SJCRH30 (cell line): ENCODE measurements at regions not wholly inside any gene's neighbourhood (a gene's known extent, or its start where the extent isn't known, plus 50 kb on each side); places are given as distances from the start of the nearest gene placed in this dataset.

Source experiments
- DNase-seq, 2 experiments: peaks; one replicate each; pipeline ENCODE4 v3.0.0-alpha.2; 2015 to 2020
- H3K27ac ChIP-seq: fragments of 250-450 bp; sonication (Bioruptor Pico); 2 replicates; pipeline ENCODE4 v1.5.1; 2020; ENCODE audit warnings: mild to moderate bottlenecking, moderate library complexity
- H3K27me3 ChIP-seq: fragments of 250-450 bp; sonication (Bioruptor Pico); 2 replicates; pipeline ENCODE4 v1.5.1; 2020; ENCODE audit warnings: mild to moderate bottlenecking, moderate library complexity
- H3K36me3 ChIP-seq: fragments of 250-450 bp; sonication (Bioruptor Pico); 2 replicates; pipeline ENCODE4 v1.5.1; 2020; ENCODE audit warnings: mild to moderate bottlenecking, moderate library complexity
- H3K4me1 ChIP-seq: fragments of 250-450 bp; sonication (Bioruptor Pico); 2 replicates; pipeline ENCODE4 v1.5.1; 2020; ENCODE audit warnings: mild to moderate bottlenecking, moderate library complexity
- H3K4me3 ChIP-seq: fragments of 250-450 bp; sonication (Bioruptor Pico); 2 replicates; pipeline ENCODE4 v1.5.1; 2020; ENCODE audit warnings: mild to moderate bottlenecking, moderate library complexity
- H3K9me3 ChIP-seq: fragments of 250-450 bp; sonication (Bioruptor Pico); replicated peaks from 2 replicates; pipeline ENCODE4 v1.5.1; 2020; ENCODE audit warnings: mild to moderate bottlenecking, moderate library complexity

- Histone ChIP-seq H3K9me3 (no peaks in the 10 kb centered on the region), H3K27me3 (no peaks in the 10 kb centered on the region), H3K27ac (no peak overlapping the region), H3K36me3 (no peaks in the 10 kb centered on the region), H3K4me3 (no peak overlapping the region), H3K4me1 (peaks cover 5% of the 10 kb centered on the region)
- DNase-seq, result no peak
Observed at GRCh38 chr13:80011448-80012212, 329.3 kb downstream of the SPRY2 start.

DNA sequence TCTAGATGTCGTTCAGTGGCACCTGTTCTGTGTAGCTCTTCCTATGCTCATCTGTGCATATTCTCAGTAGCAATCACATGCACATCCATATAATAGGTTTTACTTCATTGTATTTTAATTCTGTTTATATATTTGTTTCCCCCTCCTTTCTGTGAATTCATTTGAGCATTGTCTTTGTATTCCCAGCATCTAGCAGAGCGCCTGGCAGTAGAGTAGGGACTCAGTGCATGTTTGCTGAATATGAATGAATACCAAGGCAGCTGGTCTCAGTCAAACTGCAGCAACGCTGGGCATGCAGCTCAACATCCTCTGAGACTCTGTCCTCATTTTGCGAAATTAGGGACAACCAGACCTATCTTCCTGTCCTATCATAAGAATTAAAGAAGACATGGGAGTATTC, 330.1 kb downstream of the SPRY2 start:
- Histone ChIP-seq H3K36me3 (no peaks in the 10 kb centered on the region), H3K4me3 (no peak overlapping the region), H3K4me1 (peaks cover 5% of the 10 kb centered on the region), H3K9me3 (no peaks in the 10 kb centered on the region; the same call in 1 of the 2 replicates), H3K27ac (no peak overlapping the region), H3K27me3 (no peaks in the 10 kb centered on the region)
- no peak for DNase-seq

DNA sequence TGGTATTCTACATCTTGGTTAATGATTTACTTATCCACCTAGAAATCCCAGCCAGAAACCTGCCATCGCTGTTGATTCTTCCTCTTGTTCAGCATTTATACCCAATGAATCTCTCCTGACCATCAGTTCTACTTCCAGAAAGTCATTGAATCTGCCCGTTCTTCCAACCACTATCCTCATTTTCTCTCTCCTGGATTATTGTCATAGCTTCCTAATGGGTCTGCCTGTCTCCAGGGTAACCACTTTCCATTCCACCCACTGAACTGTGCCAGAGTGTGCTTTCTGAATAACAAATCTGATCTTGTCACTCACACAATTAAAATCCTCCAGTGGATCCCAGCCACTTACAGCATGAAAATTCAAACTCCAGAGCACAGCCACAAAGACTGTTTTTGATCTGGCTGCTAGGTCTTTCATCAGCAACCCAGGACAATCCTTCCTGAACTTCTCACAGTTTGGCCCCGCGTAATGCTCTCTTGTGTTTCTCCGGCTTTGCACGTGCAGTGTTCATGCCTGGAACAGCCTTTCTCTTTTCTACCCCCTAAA, 330.6 kb downstream of the SPRY2 start:
- Histone ChIP-seq H3K36me3 (no peaks in the 10 kb centered on the region), H3K9me3 (no peaks in the 10 kb centered on the region; the same call in 1 of the 2 replicates), H3K4me1 (peaks cover 5% of the 10 kb centered on the region), H3K27me3 (no peaks in the 10 kb centered on the region), H3K4me3 (no peak overlapping the region), H3K27ac (no peak overlapping the region)
- DNase-seq, result no peak

GRCh38 chr13:80009760-80010159, 331.2 kb downstream of the SPRY2 start:
- Histone ChIP-seq H3K27me3 (no peaks in the 10 kb centered on the region), H3K36me3 (no peaks in the 10 kb centered on the region), H3K4me1 (peaks cover 5% of the 10 kb centered on the region), H3K4me3 (no peak overlapping the region), H3K27ac (no peak overlapping the region), H3K9me3 (no peaks in the 10 kb centered on the region; the same call in 1 of the 2 replicates)
- no peak for DNase-seq

- DNase-seq, result no peak
- no peak overlapping the region for H3K4me3 ChIP-seq
- H3K4me1 ChIP-seq, result peaks cover 15% of the 10 kb centered on the region
- no peak overlapping the region for H3K27ac ChIP-seq
- no peaks in the 10 kb centered on the region; the same call in 1 of the 2 replicates for H3K27me3 ChIP-seq
- H3K9me3 ChIP-seq, result no peaks in the 10 kb centered on the region; the same call in 1 of the 2 replicates
- H3K36me3 ChIP-seq, result no peaks in the 10 kb centered on the region
Observed at GRCh38 chr13:80006940-80007339, 334.0 kb downstream of the SPRY2 start.

GRCh38 chr13:80001510-80001842, 339.4 kb downstream of the SPRY2 start:
- DNase-seq, result no peak
- no peaks in the 10 kb centered on the region; the same call in 1 of the 2 replicates for H3K27me3 ChIP-seq
- peaks cover 24% of the 10 kb centered on the region for H3K4me1 ChIP-seq
- H3K36me3 ChIP-seq, result no peaks in the 10 kb centered on the region
- no peak overlapping the region for H3K4me3 ChIP-seq
- no peak overlapping the region for H3K27ac ChIP-seq
- H3K9me3 ChIP-seq, result no peaks in the 10 kb centered on the region; the same call in 1 of the 2 replicates

DNA sequence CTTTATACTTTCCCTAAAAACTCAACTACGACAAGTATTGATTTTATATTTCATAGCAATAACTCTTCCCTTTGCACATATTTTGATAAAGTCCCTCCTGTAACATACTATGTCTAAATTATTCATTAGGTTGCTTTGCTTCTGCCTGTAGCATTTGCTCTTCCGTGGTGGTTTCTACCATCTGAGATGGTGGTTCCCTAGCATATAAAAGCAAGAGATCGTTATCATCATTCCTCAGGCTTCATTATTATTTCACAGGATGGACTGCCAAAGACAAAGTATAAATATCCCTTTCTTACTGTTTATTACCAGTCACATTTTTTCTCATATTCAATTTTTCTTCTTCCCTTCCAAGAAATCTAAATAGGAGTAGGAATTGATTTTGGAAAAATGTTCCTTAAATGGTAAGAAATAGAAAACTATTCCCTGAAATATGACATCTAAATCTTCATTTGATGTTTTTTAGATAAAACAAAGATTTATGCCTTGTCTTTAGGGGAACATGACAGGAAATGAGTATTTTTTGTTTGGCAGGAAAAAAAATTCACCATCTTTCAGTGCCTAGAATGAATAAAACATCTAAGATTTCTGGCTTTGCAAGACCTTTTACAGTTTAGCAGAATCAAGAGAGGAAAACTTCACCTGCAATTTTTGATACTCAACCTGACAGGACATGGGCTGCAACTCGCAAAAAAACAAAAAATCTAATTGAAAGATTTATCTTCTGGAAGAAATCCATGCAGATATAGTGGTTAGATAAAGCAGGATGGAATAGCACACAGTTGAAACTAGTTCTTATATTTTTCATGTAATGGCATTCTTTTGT, 340.0 kb downstream of the SPRY2 start:
- Histone ChIP-seq H3K4me3 (no peak overlapping the region), H3K27me3 (no peaks in the 10 kb centered on the region; the same call in 1 of the 2 replicates), H3K4me1 (peaks cover 24% of the 10 kb centered on the region), H3K27ac (no peak overlapping the region), H3K9me3 (no peaks in the 10 kb centered on the region; the same call in 1 of the 2 replicates), H3K36me3 (no peaks in the 10 kb centered on the region)
- no peak for DNase-seq

- no peaks in the 10 kb centered on the region for H3K36me3 ChIP-seq
- no peak for DNase-seq
- H3K27ac ChIP-seq, result no peak overlapping the region
- H3K27me3 ChIP-seq, result no peaks in the 10 kb centered on the region; the same call in 1 of the 2 replicates
- peaks cover 27% of the 10 kb centered on the region for H3K4me1 ChIP-seq
- H3K9me3 ChIP-seq, result no peaks in the 10 kb centered on the region
- H3K4me3 ChIP-seq, result no peak overlapping the region
Observed at GRCh38 chr13:79999601-80000000, 341.3 kb downstream of the SPRY2 start.

DNA sequence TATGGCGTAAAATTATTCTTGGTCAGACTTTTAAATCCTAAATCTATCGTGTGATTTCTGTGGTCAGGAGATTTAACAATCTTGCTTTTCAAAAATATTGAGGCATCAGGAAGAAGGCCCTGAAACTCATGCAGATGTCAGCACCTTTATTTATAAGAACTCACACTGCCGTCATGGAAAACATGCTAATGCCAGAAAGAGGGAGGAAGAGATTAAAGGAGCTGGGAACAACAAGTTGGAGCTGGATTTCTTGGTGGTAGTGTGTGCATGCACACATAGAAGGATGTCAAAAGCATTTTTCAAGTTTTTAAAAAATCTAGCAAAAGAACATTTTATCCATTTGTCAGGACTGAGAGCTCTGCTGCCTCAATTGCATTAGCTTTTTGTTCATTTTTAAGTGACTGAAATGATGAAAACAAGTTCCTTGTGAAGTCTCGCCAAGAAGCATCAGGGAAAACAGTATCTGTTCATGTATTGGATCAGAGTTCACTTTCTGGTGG, 342.5 kb downstream of the SPRY2 start:
- Histone ChIP-seq H3K4me3 (no peak overlapping the region), H3K27ac (no peak overlapping the region)
- no peak for DNase-seq

DNA sequence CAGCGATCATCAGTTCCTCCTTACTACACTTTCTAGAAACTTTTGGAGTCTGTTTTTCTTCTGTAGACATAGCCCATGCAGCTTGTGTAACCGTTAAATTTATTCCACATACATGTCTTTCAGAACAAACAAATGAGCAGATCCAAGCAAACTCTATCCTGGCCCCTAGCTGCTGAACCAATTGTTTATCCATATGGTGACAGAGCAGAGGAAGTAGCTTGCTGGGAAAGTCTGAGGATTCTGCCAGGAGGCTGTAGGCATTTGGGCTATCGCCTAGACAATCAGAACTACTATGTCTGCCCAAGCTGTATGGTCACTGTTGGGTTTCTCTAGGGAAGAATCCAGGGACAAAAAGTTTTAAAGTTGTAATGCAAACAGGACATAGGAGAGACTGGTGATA, 343.7 kb downstream of the SPRY2 start:
- DNase-seq, result no peak
- Histone ChIP-seq H3K4me3 (no peak overlapping the region), H3K36me3 (no peaks in the 10 kb centered on the region), H3K27me3 (no peaks in the 10 kb centered on the region), H3K4me1 (peaks cover 20% of the 10 kb centered on the region), H3K27ac (no peak overlapping the region), H3K9me3 (no peaks in the 10 kb centered on the region)

More for the DNA sequence above, 342.5 kb downstream of the SPRY2 start:
- Histone ChIP-seq H3K4me1 (peaks cover 27% of the 10 kb centered on the region), H3K9me3 (no peaks in the 10 kb centered on the region), H3K36me3 (no peaks in the 10 kb centered on the region), H3K27me3 (no peaks in the 10 kb centered on the region; the same call in 1 of the 2 replicates)

GRCh38 chr13:79995334-79995733, 345.6 kb downstream of the SPRY2 start:
- Histone ChIP-seq H3K9me3 (no peaks in the 10 kb centered on the region), H3K4me3 (no peak overlapping the region), H3K27ac (no peak overlapping the region), H3K27me3 (no peaks in the 10 kb centered on the region), H3K36me3 (no peaks in the 10 kb centered on the region), H3K4me1 (peaks cover 4% of the 10 kb centered on the region)
- DNase-seq, result peak in 1 of 2 experiments; percentile 16

- no peaks in the 10 kb centered on the region for H3K27me3 ChIP-seq
- no peak overlapping the region for H3K27ac ChIP-seq
- H3K4me3 ChIP-seq, result no peak overlapping the region
- no peaks in the 10 kb centered on the region for H3K36me3 ChIP-seq
- H3K4me1 ChIP-seq, result peaks cover 3% of the 10 kb centered on the region; the same call in 1 of the 2 replicates
- no peak for DNase-seq
- no peaks in the 10 kb centered on the region for H3K9me3 ChIP-seq
Observed at GRCh38 chr13:79992111-79992510, 348.8 kb downstream of the SPRY2 start.

DNA sequence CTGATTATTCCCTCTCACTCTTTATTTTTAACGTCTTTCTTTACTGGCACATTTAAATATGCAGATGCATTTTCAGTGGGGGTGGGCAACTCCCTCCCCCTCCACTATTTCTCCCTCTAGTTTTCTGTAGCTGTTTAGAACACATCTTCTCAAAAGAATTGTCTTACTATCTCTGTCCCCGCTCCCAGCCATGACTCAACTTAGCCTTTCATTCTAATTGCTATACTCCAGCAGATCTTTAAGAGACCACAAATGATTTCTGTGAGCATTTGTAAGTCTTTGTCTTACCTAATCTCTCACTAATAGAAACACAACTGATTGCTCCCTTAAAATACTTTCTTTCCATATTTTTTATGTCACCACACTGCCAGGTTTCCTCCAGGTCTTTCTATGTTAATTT, 350.9 kb downstream of the SPRY2 start:
- no peaks in the 10 kb centered on the region for H3K36me3 ChIP-seq
- DNase-seq, result no peak
- H3K27me3 ChIP-seq, result no peaks in the 10 kb centered on the region
- no peak overlapping the region for H3K27ac ChIP-seq
- no peaks in the 10 kb centered on the region for H3K4me1 ChIP-seq
- H3K9me3 ChIP-seq, result no peaks in the 10 kb centered on the region
- H3K4me3 ChIP-seq, result no peak overlapping the region

DNA sequence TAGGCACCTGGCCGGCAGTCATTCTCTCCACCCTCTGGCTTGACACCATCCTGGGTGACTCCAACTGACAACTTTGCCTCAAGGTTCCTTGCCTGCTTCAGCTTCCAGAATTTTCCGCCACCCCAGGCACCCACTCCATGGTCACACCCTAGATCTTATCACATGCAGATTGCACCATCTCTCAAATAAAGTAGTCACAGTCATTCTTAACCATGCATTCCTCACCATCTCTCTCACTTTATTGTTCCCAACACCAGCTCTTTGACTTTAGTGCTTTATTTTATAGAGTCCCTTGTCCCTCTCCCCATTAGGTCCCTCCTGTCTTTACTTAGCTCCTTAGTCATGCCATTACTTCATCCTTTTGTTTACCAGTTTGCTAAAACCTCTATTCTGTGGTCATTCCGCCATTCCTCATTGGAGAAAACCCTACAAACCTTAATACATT, 351.7 kb downstream of the SPRY2 start:
- DNase-seq, result no peak
- Histone ChIP-seq H3K36me3 (no peaks in the 10 kb centered on the region), H3K4me1 (no peaks in the 10 kb centered on the region), H3K27me3 (no peaks in the 10 kb centered on the region), H3K9me3 (no peaks in the 10 kb centered on the region), H3K4me3 (no peak overlapping the region), H3K27ac (no peak overlapping the region)

DNA sequence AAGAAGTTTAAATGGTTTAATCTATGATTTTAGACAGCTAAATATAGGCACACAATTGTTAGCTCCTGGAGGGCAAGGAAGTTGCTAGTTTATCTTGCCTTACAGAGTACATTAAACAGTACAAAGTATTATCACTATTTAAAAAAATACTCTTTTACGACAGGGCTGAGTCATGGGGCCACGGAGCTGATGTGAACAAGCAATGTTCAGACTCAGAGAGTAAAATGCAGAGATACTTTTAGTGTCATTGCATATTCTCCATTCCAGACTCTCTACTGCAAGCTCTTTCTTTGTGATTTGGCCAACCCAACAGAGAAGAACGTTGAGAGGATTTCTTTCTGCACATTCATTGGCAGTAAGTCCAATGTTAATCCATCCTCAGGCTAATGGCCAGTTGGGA, 352.4 kb downstream of the SPRY2 start:
- Histone ChIP-seq H3K27me3 (no peaks in the 10 kb centered on the region), H3K4me3 (no peak overlapping the region), H3K9me3 (no peaks in the 10 kb centered on the region), H3K36me3 (no peaks in the 10 kb centered on the region), H3K4me1 (no peaks in the 10 kb centered on the region), H3K27ac (no peak overlapping the region)
- DNase-seq, result no peak
